Left ventricle myocardium inferior (tissue), 1 donor: ENCODE measurements at regions not wholly inside any gene's neighbourhood (a gene's known extent, or its start where the extent isn't known, plus 50 kb on each side); places are given as distances from the start of the nearest gene placed in this dataset.

Source experiments
- DNase-seq: peaks from one replicate; pipeline ENCODE4 v3.0.0-alpha.2; 2020
- H3K27ac ChIP-seq: fragments of 200-600 bp; replicated peaks from 2 replicates; pipeline ENCODE4 v1.8.0; 2021
- H3K27me3 ChIP-seq: fragments of 200-600 bp; 2 replicates; pipeline ENCODE4 v1.8.0; 2021; ENCODE audit warnings: low read depth
- H3K36me3 ChIP-seq: fragments of 200-600 bp; 2 replicates; pipeline ENCODE4 v1.8.0; 2021
- H3K4me1 ChIP-seq: fragments of 200-600 bp; 2 replicates; pipeline ENCODE4 v1.8.0; 2021
- H3K4me3 ChIP-seq: fragments of 200-600 bp; 2 replicates; pipeline ENCODE4 v1.8.0; 2021; ENCODE audit warnings: mild to moderate bottlenecking, moderate library complexity
- H3K9me3 ChIP-seq: fragments of 200-600 bp; replicated peaks from 2 replicates; pipeline ENCODE4 v1.8.0; 2021
- intact Hi-C: fragments of 100-400 bp; cut with micrococcal nuclease; formaldehyde crosslinking; loops from one replicate; pipeline ENCODE4 v1.11.0; 2022
- TF ChIP-seq, protein P1 (sequence below): fragments of 200-600 bp; IDR thresholded peaks from 2 replicates; pipeline ENCODE4 v1.8.0; 2021; ENCODE audit warnings: antibody characterized with exemption, mild to moderate bottlenecking, borderline replicate concordance
- donor health status: DM: no; HTN: yes; CAD: no; lungs with severe emphysema.

DNA sequence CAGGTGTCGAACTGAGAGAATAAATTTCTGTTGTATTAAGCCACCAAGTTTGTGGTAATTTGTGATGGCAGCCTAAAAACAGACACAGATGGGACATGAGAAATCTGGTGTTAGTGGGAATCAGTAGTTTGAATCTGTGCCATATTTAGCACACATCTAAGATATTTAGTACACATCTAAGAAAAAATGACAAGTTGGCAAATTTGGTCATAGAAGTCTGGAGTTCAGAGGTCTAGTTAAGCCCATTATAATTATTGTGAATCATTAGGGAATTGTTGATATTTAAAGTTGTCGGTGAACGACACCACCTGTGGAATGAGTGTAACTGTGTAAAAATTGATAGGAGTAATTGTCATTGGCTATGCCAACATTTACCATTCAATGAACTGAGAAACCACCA lies 1138.8 kb upstream of the TMEFF2 start:
- TF ChIP-seq, protein P1, sequence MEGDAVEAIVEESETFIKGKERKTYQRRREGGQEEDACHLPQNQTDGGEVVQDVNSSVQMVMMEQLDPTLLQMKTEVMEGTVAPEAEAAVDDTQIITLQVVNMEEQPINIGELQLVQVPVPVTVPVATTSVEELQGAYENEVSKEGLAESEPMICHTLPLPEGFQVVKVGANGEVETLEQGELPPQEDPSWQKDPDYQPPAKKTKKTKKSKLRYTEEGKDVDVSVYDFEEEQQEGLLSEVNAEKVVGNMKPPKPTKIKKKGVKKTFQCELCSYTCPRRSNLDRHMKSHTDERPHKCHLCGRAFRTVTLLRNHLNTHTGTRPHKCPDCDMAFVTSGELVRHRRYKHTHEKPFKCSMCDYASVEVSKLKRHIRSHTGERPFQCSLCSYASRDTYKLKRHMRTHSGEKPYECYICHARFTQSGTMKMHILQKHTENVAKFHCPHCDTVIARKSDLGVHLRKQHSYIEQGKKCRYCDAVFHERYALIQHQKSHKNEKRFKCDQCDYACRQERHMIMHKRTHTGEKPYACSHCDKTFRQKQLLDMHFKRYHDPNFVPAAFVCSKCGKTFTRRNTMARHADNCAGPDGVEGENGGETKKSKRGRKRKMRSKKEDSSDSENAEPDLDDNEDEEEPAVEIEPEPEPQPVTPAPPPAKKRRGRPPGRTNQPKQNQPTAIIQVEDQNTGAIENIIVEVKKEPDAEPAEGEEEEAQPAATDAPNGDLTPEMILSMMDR, result no peak
- H3K27me3 ChIP-seq, result no peaks in the 10 kb centered on the region
- H3K27ac ChIP-seq, result no peak overlapping the region
- no peak for DNase-seq
- H3K4me3 ChIP-seq, result no peak overlapping the region
- H3K4me1 ChIP-seq, result no peaks in the 10 kb centered on the region
- H3K9me3 ChIP-seq, result no peaks in the 10 kb centered on the region
- H3K36me3 ChIP-seq, result no peaks in the 10 kb centered on the region
- intact Hi-C loops, result no loop called here

DNA sequence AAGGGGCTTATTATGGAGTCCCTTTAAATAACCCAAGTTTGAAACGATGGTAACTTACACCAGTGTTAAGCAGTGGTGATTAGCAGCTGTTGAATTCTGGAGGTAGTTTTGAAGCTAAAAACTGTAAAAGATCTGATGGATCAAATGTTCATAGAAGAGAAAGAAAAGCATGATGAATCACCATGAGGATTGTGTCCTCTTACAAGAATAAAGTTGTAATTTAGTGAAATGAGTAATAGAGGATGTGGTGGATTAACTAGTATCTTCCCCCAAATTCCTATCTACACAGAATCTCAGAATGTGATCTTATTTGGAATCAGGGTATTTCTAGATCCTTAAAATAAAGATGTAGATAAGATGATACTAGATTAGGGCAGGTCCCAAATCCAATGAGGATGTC lies 1138.2 kb upstream of the TMEFF2 start:
- no peak overlapping the region for H3K4me3 ChIP-seq
- H3K27ac ChIP-seq, result no peak overlapping the region
- DNase-seq, result no peak
- TF ChIP-seq, protein P1, result no peak
- intact Hi-C loops, result no loop called here
- H3K27me3 ChIP-seq, result no peaks in the 10 kb centered on the region
- H3K4me1 ChIP-seq, result no peaks in the 10 kb centered on the region
- no peaks in the 10 kb centered on the region for H3K36me3 ChIP-seq
- no peaks in the 10 kb centered on the region for H3K9me3 ChIP-seq

DNA sequence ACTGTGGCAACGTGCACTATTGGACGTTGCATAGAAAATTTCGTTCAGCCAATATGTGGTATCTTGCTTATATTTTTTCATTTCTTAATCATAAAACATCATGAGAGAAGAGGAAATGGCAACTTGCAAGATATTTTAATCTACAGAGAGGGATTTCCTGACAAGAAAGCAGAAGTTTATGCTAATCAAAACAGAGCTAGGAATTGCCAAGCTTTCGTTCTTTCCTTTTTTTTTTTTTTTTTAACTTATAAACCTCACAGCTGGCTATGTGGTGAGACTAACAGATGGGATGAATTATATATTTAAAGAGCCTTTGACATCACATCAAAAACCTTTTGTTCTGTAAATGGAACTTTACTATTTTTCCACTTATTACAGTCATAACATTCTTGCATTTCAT lies 1136.9 kb upstream of the TMEFF2 start:
- intact Hi-C loops, result no loop called here
- no peak overlapping the region for H3K27ac ChIP-seq
- no peaks in the 10 kb centered on the region for H3K9me3 ChIP-seq
- TF ChIP-seq, protein P1, result no peak
- H3K36me3 ChIP-seq, result no peaks in the 10 kb centered on the region
- H3K4me1 ChIP-seq, result no peaks in the 10 kb centered on the region
- no peaks in the 10 kb centered on the region for H3K27me3 ChIP-seq
- H3K4me3 ChIP-seq, result no peak overlapping the region
- DNase-seq, result no peak

DNA sequence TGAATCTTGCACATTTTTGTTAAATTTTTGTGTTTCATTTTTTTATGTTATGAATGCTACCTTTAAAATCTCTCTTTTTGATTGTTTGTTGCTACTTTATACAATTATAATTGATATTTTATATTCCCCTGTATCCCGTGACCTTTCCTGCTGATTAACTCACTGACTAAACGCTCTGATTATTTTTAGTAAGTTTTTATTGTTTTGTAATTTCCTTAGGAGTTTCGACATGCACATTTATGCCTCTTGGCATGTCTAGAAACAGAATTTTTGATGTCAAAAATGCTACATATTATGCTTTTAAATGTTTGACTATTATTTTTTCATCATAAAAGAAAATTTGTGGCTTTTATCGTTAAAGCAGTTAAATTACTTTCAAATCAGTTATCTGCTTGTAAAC lies 1131.6 kb upstream of the TMEFF2 start:
- no peaks in the 10 kb centered on the region for H3K4me1 ChIP-seq
- intact Hi-C loops, result no loop called here
- no peaks in the 10 kb centered on the region for H3K9me3 ChIP-seq
- H3K36me3 ChIP-seq, result no peaks in the 10 kb centered on the region
- DNase-seq, result no peak
- H3K27me3 ChIP-seq, result no peaks in the 10 kb centered on the region
- H3K27ac ChIP-seq, result no peak overlapping the region
- no peak overlapping the region for H3K4me3 ChIP-seq
- TF ChIP-seq, protein P1, result no peak

DNA sequence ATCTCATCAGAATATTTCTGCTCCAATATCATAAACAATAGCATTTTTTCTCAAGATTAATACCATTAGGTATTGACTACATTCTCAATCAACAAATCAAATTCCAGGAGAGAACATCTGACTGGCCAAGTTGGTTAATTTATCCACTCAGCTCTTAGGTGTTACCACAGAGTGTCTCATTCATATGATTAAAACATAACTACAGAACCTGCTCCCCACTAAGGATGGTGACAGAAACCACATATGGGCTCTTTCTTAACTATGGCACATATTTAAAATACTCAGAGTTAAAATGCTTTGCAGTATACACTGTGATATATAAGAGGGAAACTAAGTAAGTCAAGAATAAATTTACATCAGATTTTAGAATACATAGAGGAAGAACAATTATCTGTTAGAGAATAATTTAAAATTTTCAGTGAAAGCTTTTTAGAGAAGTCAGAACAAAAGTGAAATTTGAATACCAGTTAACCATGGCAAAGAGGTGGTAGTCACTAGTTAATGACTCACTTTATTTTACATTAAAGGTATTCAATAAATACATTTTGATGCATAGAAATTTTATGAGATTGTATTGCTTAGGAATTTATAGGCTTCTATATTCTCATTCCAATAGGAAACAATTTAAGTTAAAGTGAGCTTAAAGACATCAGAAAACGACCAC lies 1120.8 kb upstream of the TMEFF2 start:
- Histone ChIP-seq H3K9me3 (no peaks in the 10 kb centered on the region), H3K27ac (no peak overlapping the region), H3K4me3 (no peak overlapping the region), H3K27me3 (no peaks in the 10 kb centered on the region), H3K4me1 (no peaks in the 10 kb centered on the region), H3K36me3 (no peaks in the 10 kb centered on the region)
- TF ChIP-seq, protein P1, result no peak
- no peak for DNase-seq
- intact Hi-C loops, result no loop called here
